ENCODE measurements at regions not wholly inside any gene's neighbourhood (a gene's known extent, or its start where the extent isn't known, plus 50 kb on each side); places are given as distances from the start of the nearest gene placed in this dataset.
"Not testable (repeated sequence)": the region's sequence is repeated elsewhere in the genome, so short reads cannot be mapped to it uniquely, and the experiment has no call there.

- H3K4me3 ChIP-seq (ENCODE audit: low read depth, low read length): no peak overlapping the region
- DNase-seq (ENCODE audit: low read depth, low spot score): no peak
- in situ Hi-C loops (cut with HindIII; ENCODE audit: low sequenced_read_pairs): no loop called here
- TF ChIP-seq, protein P1, sequence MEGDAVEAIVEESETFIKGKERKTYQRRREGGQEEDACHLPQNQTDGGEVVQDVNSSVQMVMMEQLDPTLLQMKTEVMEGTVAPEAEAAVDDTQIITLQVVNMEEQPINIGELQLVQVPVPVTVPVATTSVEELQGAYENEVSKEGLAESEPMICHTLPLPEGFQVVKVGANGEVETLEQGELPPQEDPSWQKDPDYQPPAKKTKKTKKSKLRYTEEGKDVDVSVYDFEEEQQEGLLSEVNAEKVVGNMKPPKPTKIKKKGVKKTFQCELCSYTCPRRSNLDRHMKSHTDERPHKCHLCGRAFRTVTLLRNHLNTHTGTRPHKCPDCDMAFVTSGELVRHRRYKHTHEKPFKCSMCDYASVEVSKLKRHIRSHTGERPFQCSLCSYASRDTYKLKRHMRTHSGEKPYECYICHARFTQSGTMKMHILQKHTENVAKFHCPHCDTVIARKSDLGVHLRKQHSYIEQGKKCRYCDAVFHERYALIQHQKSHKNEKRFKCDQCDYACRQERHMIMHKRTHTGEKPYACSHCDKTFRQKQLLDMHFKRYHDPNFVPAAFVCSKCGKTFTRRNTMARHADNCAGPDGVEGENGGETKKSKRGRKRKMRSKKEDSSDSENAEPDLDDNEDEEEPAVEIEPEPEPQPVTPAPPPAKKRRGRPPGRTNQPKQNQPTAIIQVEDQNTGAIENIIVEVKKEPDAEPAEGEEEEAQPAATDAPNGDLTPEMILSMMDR (IDR thresholded peaks at IDR 0.05; ENCODE audit: low read depth, low read length): no peak
These were observed 1068.3 kb upstream of the EDIL3 start for GRCh38 chr5:85453026-85453349.

DNA sequence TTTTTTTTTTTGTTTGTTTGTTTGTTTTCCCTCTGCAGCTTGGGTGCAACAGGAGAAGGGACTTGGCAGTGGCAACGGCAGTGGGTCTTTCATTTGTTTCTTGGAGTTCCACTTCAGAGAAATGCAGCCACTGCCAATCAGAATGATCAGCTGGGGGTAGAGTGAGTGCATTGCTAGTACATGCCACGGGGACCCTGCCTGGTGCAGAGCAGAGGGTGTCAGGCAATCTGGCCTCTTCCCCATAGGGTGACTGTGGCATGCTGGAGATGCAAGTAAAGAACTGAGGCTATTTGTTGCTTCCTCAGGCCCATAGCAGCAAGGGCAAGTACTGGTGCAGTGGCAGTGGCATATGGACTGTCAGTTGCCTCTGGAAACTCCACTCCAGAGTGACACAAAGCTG lies 1073.6 kb upstream of the EDIL3 start:
- no peak overlapping the region for H3K4me3 ChIP-seq (ENCODE audit: low read depth, low read length)
- in situ Hi-C loops (cut with HindIII; ENCODE audit: low sequenced_read_pairs): no loop called here
- TF ChIP-seq, protein P1 (IDR thresholded peaks at IDR 0.05; ENCODE audit: low read depth, low read length): no peak
- DNase-seq (ENCODE audit: low read depth, low spot score): no peak

DNA sequence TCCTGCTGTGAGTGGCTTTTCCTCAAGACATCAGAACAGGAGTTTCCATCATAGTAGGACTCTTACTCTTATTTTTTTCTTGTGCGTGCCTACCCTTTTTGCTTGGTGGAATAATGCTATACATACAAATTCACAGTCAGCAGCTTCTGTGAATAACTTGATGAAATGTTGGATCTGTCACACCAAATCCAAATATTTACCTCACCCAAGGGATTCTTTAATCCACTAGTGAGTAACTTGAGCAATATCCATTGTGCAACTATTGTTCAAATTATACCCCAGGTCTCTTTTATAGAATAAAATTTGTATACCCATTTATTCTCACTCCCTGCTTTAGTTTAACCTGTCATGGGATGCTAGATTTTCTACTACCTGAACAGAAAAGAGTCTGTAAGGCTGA lies 1078.3 kb upstream of the EDIL3 start:
- DNase-seq (ENCODE audit: low read depth, low spot score): no peak
- in situ Hi-C loops (cut with HindIII; ENCODE audit: low sequenced_read_pairs): no loop called here
- TF ChIP-seq, protein P1 (IDR thresholded peaks at IDR 0.05; ENCODE audit: low read depth, low read length): no peak
- H3K4me3 ChIP-seq (ENCODE audit: low read depth, low read length): no peak overlapping the region

DNA sequence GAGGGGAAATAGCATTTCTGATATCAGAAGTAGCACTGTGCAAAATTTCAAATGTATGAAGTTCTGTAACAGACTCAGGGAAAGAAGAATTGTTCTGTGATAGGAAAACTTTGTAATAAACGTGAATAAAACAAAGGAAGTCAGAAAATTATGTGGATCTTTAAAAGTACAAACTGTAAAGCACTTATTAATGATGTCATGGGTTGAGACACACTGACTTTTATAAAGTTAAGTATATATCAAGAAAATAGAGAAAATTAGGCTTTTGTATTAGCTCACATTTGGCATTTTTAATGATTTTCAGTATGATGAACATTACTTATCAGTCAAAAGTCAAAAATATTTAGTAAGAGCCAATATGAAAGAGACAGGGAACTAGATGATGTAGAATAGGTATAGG lies 1081.7 kb upstream of the EDIL3 start:
- in situ Hi-C loops (cut with HindIII; ENCODE audit: low sequenced_read_pairs): no loop called here
- no peak for DNase-seq (ENCODE audit: low read depth, low spot score)
- H3K4me3 ChIP-seq (ENCODE audit: low read depth, low read length): no peak overlapping the region
- TF ChIP-seq, protein P1 (IDR thresholded peaks at IDR 0.05; ENCODE audit: low read depth, low read length): no peak

DNA sequence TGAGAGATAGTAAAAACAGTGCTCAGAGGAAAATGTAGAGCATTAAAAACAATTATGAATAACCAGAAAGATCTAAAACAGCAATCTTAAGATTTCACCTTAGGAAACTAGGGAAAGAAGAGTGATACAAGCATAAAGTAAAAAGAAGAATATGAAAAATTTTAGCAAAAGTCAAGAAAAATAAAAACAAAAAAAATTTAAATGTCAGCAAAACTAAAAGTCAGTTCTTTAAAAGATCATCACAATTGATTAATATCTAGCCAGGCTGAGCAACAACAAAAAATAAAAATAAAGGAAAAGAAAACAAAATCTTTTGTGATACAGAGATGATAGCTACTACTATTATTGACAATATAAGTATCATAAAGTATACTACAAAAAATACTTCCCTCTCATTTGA lies 1088.1 kb upstream of the EDIL3 start:
- TF ChIP-seq, protein P1 (IDR thresholded peaks at IDR 0.05; ENCODE audit: low read depth, low read length): no peak
- DNase-seq (ENCODE audit: low read depth, low spot score): no peak
- in situ Hi-C loops (cut with HindIII; ENCODE audit: low sequenced_read_pairs): no loop called here
- H3K4me3 ChIP-seq (ENCODE audit: low read depth, low read length): no peak overlapping the region

GRCh38 chr5:85475151-85475550 lies 1090.5 kb upstream of the EDIL3 start:
- in situ Hi-C loops (cut with HindIII; ENCODE audit: low sequenced_read_pairs): not testable (repeated sequence)

DNA sequence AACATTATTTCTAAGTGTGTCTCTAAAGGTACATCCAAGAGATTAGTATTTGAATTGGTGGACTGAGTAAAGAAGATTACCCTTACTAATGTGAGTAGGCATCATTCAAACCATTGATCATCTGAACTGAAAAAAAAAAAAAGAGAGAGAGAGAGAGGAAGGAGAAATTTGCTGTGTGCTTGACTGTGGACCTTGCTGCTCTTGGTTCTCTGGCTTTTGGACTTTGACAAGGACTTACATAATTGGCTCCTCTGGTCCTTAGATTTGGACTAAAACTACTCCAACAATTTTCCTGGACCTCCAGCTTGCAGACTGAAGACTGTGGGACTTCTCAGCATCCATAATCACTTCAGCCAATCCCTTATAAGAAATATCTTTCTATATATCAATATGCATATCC lies 1091.9 kb upstream of the EDIL3 start:
- DNase-seq (ENCODE audit: low read depth, low spot score): no peak
- in situ Hi-C loops (cut with HindIII; ENCODE audit: low sequenced_read_pairs): no loop called here
- H3K4me3 ChIP-seq (ENCODE audit: low read depth, low read length): no peak overlapping the region
- TF ChIP-seq, protein P1 (IDR thresholded peaks at IDR 0.05; ENCODE audit: low read depth, low read length): no peak

More at GRCh38 chr5:85475151-85475550, 1090.5 kb upstream of the EDIL3 start:
- not testable (repeated sequence) for H3K4me3 ChIP-seq (ENCODE audit: low read depth, low read length); DNase-seq (ENCODE audit: low read depth, low spot score)

Measured in astrocyte of the spinal cord (primary cell).